ENCODE measurements at regions not wholly inside any gene's neighbourhood (a gene's known extent, or its start where the extent isn't known, plus 50 kb on each side); places are given as distances from the start of the nearest gene placed in this dataset.

DNA sequence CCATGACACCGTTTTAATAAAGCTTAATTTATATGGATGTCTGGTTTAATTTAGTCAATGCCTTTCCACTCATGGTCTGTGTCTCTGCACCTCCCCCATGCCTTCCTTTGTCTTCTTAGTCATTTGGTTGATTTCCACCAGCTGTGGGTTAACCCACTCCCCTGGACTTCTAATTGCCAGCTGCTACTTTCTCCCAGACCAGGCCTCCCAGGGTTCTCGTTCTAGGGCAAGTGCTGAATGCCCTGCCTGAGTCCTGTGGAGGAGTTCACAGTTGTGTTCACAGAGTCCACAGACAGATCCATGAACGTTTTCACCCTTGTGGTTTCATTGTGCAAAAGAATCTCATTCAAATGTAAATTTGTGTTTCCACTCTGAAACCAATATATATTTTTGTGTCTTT lies 243.4 kb downstream of the NUF2 start:
- no peak for TF ChIP-seq EZH2 (IDR thresholded peaks at IDR 0.05; ENCODE audit: borderline replicate concordance, low read depth, low read length, poor library complexity, severe bottlenecking)
- TF ChIP-seq, protein P1, sequence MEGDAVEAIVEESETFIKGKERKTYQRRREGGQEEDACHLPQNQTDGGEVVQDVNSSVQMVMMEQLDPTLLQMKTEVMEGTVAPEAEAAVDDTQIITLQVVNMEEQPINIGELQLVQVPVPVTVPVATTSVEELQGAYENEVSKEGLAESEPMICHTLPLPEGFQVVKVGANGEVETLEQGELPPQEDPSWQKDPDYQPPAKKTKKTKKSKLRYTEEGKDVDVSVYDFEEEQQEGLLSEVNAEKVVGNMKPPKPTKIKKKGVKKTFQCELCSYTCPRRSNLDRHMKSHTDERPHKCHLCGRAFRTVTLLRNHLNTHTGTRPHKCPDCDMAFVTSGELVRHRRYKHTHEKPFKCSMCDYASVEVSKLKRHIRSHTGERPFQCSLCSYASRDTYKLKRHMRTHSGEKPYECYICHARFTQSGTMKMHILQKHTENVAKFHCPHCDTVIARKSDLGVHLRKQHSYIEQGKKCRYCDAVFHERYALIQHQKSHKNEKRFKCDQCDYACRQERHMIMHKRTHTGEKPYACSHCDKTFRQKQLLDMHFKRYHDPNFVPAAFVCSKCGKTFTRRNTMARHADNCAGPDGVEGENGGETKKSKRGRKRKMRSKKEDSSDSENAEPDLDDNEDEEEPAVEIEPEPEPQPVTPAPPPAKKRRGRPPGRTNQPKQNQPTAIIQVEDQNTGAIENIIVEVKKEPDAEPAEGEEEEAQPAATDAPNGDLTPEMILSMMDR (conservative IDR thresholded peaks at IDR 0.05; ENCODE audit: low read depth, low read length): no peak
